ENCODE measurements at regions not wholly inside any gene's neighbourhood (a gene's known extent, or its start where the extent isn't known, plus 50 kb on each side); places are given as distances from the start of the nearest gene placed in this dataset.

DNA sequence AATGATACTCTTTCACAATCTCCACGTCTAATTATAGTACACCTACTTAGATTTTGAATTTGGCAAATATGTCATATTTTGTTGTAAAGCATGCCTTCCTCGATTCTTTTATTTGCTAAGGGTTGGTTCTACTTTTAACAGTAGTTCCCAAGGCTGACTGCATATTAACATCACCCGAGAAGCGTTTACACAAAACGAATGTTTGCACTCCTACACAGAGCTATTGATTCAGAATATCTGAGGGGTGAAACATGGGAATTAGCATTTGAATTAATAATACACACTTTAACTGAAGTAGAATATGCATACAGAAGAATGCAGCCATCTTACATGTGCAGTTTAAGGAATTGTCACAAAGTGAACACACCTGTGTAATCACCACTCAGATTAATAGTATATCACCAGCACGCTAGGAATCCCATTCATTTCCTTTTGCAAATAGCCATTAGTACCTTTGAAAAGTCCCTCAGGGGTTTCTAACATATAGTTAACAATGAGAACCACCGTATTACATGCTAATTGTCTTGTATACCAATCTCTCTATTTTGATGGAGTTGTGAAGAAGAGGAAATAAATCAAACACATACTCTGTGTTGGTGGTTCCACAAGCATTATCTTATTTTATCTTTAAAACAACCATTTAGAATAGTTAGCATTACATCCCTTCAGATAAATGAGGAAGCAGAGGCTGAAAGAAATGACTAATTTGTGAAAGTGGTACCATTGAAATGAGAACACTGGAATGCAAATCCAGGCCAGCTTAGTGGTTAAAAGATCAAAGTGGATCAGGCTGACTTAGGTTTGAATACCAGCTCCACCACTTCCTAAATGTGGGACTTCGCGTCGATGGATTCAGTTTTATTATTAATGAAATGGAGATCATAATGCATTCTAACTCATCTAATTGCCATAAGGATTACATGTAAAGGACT, 317.6 kb downstream of the HDGFL1 start:
- no peaks in the 10 kb centered on the region for H3K27me3 Mint-ChIP-seq
- H3K27ac Mint-ChIP-seq: no peak overlapping the region

DNA sequence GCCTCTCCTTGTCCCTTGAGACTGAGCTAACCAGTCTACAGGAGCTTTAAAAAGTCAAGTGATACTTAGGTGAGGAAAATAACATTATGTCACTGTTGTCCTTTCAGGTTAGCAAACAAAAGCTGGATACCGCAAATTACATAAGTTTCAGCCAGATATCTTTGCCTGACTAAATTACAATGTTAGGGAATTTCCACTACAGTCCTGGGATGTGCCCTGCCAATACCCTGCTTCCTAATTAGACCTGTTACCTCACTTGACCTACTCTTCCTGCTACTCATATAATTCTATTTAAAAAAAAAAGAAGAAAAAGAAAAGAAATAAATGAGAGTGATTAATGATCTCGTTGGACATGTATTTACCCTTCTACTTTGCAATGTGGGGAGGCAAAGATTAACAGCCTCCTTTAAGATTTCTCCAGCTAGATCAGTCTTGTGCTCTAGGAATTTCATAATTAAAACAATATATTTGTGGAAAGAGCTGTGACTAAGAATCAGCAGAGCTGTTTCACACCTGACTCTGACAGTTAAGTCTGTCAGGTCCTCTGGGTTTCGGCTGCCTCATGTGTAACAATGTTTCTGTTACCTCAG, 318.9 kb downstream of the HDGFL1 start:
- H3K27ac Mint-ChIP-seq: no peak overlapping the region
- no peaks in the 10 kb centered on the region for H3K9me3 Mint-ChIP-seq
- no peaks in the 10 kb centered on the region for H3K27me3 Mint-ChIP-seq
- no peak overlapping the region for H3K4me3 Mint-ChIP-seq
- no peak for DNase-seq
- no peaks in the 10 kb centered on the region for H3K36me3 Mint-ChIP-seq
- no peaks in the 10 kb centered on the region for H3K4me1 Mint-ChIP-seq

More for the DNA sequence above, 317.6 kb downstream of the HDGFL1 start:
- Mint-ChIP-seq H3K4me1 (no peaks in the 10 kb centered on the region), H3K4me3 (no peak overlapping the region), H3K9me3 (no peaks in the 10 kb centered on the region), H3K36me3 (no peaks in the 10 kb centered on the region)
- DNase-seq: no peak

DNA sequence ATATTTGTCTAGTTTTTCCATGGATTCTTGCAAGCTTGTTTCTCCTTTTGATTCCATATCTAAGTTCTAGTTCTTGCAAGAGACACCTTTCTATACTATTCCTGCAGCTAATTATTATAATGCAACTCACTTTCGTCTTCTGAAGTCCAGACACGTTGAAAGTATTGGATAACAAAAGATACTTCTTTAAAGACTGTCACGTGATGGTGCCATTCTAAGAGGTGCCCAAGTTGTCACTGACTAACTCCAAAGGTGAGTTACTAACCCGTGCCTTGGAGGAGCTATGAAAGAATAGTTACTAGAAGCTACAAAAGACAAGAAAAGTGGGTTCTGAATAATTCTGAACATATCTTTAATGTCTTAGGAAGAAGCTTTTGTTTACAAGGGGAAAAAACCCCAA, 322.6 kb downstream of the HDGFL1 start:
- no peak for DNase-seq
- Mint-ChIP-seq H3K36me3 (no peaks in the 10 kb centered on the region), H3K4me1 (no peaks in the 10 kb centered on the region), H3K27ac (no peak overlapping the region), H3K27me3 (no peaks in the 10 kb centered on the region), H3K4me3 (no peak overlapping the region), H3K9me3 (no peaks in the 10 kb centered on the region)

DNA sequence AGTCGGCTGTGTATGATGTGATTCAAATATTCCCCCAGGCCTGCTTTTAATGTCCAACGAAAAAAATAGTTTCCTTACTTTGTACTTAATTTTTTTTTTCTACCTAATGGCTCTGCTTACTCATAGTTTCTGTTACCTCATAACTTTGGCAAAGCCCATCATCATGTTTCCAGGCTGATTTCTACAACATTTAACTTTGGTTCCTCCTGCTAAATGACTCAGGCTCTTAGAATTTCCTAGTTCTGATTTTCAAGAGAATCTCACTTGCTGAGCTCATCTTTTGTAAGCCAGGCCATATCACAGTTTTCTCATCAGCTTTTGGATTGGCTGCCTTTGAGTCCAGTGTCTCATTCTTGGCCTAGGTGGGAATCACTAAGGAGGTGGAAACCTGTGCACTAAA, 323.1 kb downstream of the HDGFL1 start:
- Mint-ChIP-seq H3K9me3 (no peaks in the 10 kb centered on the region), H3K4me1 (no peaks in the 10 kb centered on the region), H3K27ac (no peak overlapping the region)

DNA sequence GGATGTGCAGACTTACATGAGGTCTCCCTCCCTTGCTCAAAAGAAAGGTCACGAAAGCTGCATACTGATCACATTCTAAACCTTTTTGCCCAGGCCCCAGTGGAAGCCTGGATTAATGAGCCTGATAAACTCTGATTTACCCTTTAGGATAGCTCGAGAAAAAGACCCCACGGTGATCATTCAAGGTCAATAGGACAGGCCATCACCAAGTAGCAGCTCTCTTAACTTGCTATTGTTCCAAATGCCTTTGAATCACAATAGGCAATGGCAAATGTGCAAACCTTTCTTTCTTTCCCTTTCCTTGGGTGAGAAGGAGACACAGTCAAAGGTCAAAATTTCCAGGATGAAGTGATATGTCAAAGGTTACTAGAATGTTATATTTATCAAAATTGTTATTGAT, 327.3 kb downstream of the HDGFL1 start:
- DNase-seq: no peak
- Mint-ChIP-seq H3K36me3 (no peaks in the 10 kb centered on the region), H3K4me3 (no peak overlapping the region), H3K27ac (no peak overlapping the region), H3K9me3 (no peaks in the 10 kb centered on the region), H3K27me3 (no peaks in the 10 kb centered on the region), H3K4me1 (no peaks in the 10 kb centered on the region)

More for the DNA sequence above, 323.1 kb downstream of the HDGFL1 start:
- no peak overlapping the region for H3K4me3 Mint-ChIP-seq
- no peaks in the 10 kb centered on the region for H3K36me3 Mint-ChIP-seq
- DNase-seq: no peak
- no peaks in the 10 kb centered on the region for H3K27me3 Mint-ChIP-seq

GRCh38 chr6:22899426-22899825, 330.1 kb downstream of the HDGFL1 start:
- H3K36me3 Mint-ChIP-seq: no peaks in the 10 kb centered on the region
- no peak for DNase-seq
- H3K9me3 Mint-ChIP-seq: no peaks in the 10 kb centered on the region
- no peaks in the 10 kb centered on the region for H3K4me1 Mint-ChIP-seq
- H3K4me3 Mint-ChIP-seq: no peak overlapping the region
- no peaks in the 10 kb centered on the region for H3K27me3 Mint-ChIP-seq
- no peak overlapping the region for H3K27ac Mint-ChIP-seq

GRCh38 chr6:22903826-22904225, 334.5 kb downstream of the HDGFL1 start:
- Mint-ChIP-seq H3K36me3 (no peaks in the 10 kb centered on the region), H3K27ac (no peak overlapping the region), H3K4me3 (no peak overlapping the region), H3K9me3 (no peaks in the 10 kb centered on the region), H3K4me1 (no peaks in the 10 kb centered on the region), H3K27me3 (no peaks in the 10 kb centered on the region)
- DNase-seq: no peak

DNA sequence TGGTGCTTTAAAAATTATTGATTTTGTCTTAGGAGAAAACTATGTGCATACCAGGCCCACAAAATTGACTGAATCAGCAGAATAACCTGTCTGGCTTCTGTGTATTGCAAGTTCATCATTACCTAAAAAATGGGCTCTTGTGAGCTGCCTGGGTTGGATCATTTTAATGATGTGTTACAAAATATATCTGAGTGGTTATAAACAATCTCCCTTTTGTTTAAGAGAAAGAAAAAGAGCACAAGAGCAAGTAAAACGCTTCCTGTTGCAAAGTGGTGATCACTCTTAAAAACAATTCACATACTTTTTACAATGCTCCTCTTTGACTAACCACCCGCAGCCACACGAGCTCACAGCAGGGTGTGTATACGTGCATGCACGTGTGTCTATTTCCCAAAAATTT, 335.1 kb downstream of the HDGFL1 start:
- Mint-ChIP-seq H3K9me3 (no peaks in the 10 kb centered on the region), H3K27me3 (no peaks in the 10 kb centered on the region), H3K4me3 (no peak overlapping the region), H3K27ac (no peak overlapping the region), H3K4me1 (no peaks in the 10 kb centered on the region), H3K36me3 (no peaks in the 10 kb centered on the region)
- no peak for DNase-seq

DNA sequence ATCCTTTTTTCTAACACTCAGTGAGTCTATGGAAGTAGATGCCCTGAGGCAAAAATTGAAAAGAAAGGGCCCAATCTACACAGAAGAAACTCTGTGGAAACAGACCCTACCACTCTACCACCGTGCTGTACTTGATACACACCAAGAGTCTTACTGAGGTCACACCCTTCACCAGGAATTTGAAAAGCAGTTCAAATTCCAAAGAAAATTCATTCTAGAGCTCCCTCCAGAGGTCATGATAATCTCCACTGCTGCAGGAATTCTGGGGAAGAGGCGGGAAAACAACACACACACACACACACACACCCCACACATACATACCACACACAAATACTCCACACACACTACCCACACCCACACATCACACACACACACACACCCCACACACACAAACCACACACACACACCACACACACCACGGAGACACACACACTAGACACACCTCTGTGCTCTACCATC, 336.8 kb downstream of the HDGFL1 start:
- H3K4me3 Mint-ChIP-seq: no peak overlapping the region
- no peak for DNase-seq

DNA sequence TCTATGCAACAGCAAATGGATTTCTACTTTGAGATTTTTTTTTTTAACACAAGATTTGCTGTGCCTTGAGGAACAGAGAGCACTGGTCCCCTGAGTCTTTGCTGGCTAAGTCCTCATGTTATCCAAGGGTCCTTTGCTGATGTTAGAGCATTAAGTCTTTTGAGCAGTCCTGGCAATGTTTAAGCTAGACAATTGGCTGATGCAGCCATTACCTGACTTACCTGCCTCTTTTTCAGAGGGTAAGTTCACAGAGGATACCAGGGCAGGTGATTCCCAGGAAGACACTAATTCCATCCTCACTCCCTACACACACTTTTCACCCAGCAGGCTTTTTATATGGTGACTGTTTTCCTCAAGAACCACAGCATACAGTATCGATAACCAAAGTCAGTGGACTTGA, 337.7 kb downstream of the HDGFL1 start:
- no peak overlapping the region for H3K4me3 Mint-ChIP-seq
- no peaks in the 10 kb centered on the region for H3K9me3 Mint-ChIP-seq
- no peaks in the 10 kb centered on the region for H3K27me3 Mint-ChIP-seq
- H3K4me1 Mint-ChIP-seq: no peaks in the 10 kb centered on the region
- no peak for DNase-seq
- no peaks in the 10 kb centered on the region for H3K36me3 Mint-ChIP-seq
- H3K27ac Mint-ChIP-seq: no peak overlapping the region

More for the DNA sequence above, 336.8 kb downstream of the HDGFL1 start:
- Mint-ChIP-seq H3K27ac (no peak overlapping the region), H3K36me3 (no peaks in the 10 kb centered on the region), H3K9me3 (no peaks in the 10 kb centered on the region), H3K27me3 (no peaks in the 10 kb centered on the region), H3K4me1 (no peaks in the 10 kb centered on the region)

DNA sequence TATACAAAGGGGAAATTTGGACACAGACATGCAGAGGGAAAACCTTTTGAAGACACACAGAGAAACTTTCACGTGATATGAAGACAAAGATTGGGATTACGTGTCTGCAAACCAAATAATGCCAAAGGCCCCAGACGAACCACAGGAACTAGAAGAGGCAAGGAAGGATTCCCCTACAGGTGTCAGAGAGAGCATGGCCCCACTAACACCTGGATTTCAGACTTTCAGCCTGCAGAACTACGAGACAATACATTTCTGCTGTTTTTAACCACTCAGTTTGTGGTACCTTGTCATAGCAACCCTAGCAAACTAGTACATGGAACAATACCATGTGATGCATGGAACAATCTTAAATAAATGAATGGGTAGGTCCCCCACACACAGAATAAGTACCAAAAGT, 341.0 kb downstream of the HDGFL1 start:
- Mint-ChIP-seq H3K27me3 (no peaks in the 10 kb centered on the region), H3K4me1 (no peaks in the 10 kb centered on the region)

DNA sequence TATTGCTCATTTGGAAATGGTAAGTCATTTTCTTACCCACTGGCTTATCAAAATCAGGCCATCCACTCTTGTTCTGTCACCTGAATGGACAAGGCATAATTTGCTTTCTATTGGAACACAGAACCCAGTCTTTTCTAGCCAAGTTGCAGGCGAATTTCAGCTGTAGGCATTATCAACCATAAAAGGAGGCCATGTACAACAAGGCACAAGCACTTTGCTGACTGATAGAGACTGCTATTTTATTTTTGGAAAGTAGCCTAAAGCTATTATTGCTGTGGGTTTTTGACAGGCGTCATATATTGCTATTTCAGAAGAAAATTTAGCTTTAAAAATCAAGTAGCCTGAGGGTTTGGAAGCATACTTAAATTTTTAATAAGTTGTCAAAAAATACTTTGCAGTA, 344.2 kb downstream of the HDGFL1 start:
- no peak for DNase-seq
- Mint-ChIP-seq H3K9me3 (no peaks in the 10 kb centered on the region), H3K27me3 (no peaks in the 10 kb centered on the region), H3K4me1 (no peaks in the 10 kb centered on the region), H3K4me3 (no peak overlapping the region), H3K36me3 (no peaks in the 10 kb centered on the region), H3K27ac (no peak overlapping the region)

More for the DNA sequence above, 341.0 kb downstream of the HDGFL1 start:
- no peak for DNase-seq
- H3K36me3 Mint-ChIP-seq: no peaks in the 10 kb centered on the region
- H3K4me3 Mint-ChIP-seq: no peak overlapping the region
- no peak overlapping the region for H3K27ac Mint-ChIP-seq
- no peaks in the 10 kb centered on the region for H3K9me3 Mint-ChIP-seq

GRCh38 chr6:22917344-22917743, 348.0 kb downstream of the HDGFL1 start:
- Mint-ChIP-seq H3K27me3 (no peaks in the 10 kb centered on the region), H3K27ac (no peak overlapping the region), H3K36me3 (no peaks in the 10 kb centered on the region), H3K4me1 (no peaks in the 10 kb centered on the region), H3K9me3 (no peaks in the 10 kb centered on the region), H3K4me3 (no peak overlapping the region)
- DNase-seq: no peak

DNA sequence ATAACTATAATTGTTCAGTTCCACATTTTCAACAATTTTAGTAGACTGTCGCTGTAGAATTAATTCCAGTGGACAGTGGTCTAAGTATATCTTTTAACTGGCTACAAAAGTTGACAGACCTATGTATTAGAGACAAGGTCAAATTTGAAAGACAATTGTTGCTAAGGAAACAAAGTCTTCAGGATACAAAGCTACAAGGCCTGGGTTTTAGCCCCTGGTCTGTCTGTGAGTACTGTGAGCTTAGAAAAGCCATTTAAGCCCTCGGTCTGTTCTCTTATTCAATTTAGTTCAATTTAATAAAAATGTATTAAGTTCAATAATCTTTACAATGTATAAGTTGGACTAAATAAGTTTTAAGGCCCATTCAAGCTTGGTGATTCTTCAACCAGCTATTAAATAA, 352.5 kb downstream of the HDGFL1 start:
- no peak overlapping the region for H3K27ac Mint-ChIP-seq
- H3K4me1 Mint-ChIP-seq: no peaks in the 10 kb centered on the region
- H3K4me3 Mint-ChIP-seq: no peak overlapping the region
- H3K9me3 Mint-ChIP-seq: no peaks in the 10 kb centered on the region
- H3K27me3 Mint-ChIP-seq: no peaks in the 10 kb centered on the region
- no peaks in the 10 kb centered on the region for H3K36me3 Mint-ChIP-seq
- no peak for DNase-seq

GRCh38 chr6:22925304-22925835, 356.0 kb downstream of the HDGFL1 start:
- Mint-ChIP-seq H3K4me1 (no peaks in the 10 kb centered on the region), H3K36me3 (no peaks in the 10 kb centered on the region), H3K4me3 (no peak overlapping the region), H3K9me3 (no peaks in the 10 kb centered on the region), H3K27ac (no peak overlapping the region), H3K27me3 (no peaks in the 10 kb centered on the region)
- no peak for DNase-seq

Data from activated naive CD8-positive, alpha-beta T cell treated with anti-CD3 and anti-CD28 coated beads for 36 hours (primary cell).